Endodermal cell (in vitro differentiated cells): ENCODE measurements at regions not wholly inside any gene's neighbourhood (a gene's known extent, or its start where the extent isn't known, plus 50 kb on each side); places are given as distances from the start of the nearest gene placed in this dataset.

ENCODE experiments used
- DNase-seq: peaks from one replicate; pipeline ENCODE4 v3.0.0-alpha.2; 2017
- H3K27ac ChIP-seq: 2 replicates; pipeline ENCODE4 v1.5.1; 2013; ENCODE audit warnings: mild to moderate bottlenecking, low read depth, low read length, moderate library complexity
- H3K27me3 ChIP-seq: 2 replicates; pipeline ENCODE4 v1.6.1; 2013; ENCODE audit warnings: mild to moderate bottlenecking, low read length, moderate library complexity; ENCODE audit not compliant: insufficient read depth, control insufficient read depth, poor library complexity, severe bottlenecking
- H3K36me3 ChIP-seq: 2 replicates; pipeline ENCODE4 v1.7.0; 2013; ENCODE audit warnings: mild to moderate bottlenecking, low read length, moderate library complexity; ENCODE audit not compliant: control insufficient read depth, insufficient read depth
- H3K4me1 ChIP-seq: one replicate; pipeline ENCODE4 v1.7.0; 2013; ENCODE audit warnings: low read length; ENCODE audit not compliant: control insufficient read depth, insufficient read depth
- H3K4me3 ChIP-seq: 2 replicates; pipeline ENCODE4 v1.5.1; 2013; ENCODE audit warnings: mild to moderate bottlenecking, low read length, moderate library complexity
- H3K9ac ChIP-seq: 2 replicates; pipeline ENCODE4 v1.6.1; 2013; ENCODE audit warnings: mild to moderate bottlenecking, low read length, moderate library complexity; ENCODE audit not compliant: poor library complexity, severe bottlenecking; ENCODE audit errors: extremely low read depth
- H3K9me3 ChIP-seq: 2 replicates; pipeline ENCODE4 v1.6.1; 2013; ENCODE audit warnings: mild to moderate bottlenecking, low read length, moderate library complexity; ENCODE audit not compliant: control insufficient read depth
- H3K27ac Mint-ChIP-seq: 2 replicates; pipeline ENCODE4 v1.8.0; 2020; ENCODE audit warnings: mixed read lengths
- H3K27me3 Mint-ChIP-seq: 2 replicates; pipeline ENCODE4 v1.8.0; 2021; ENCODE audit warnings: mild to moderate bottlenecking, mixed read lengths; ENCODE audit not compliant: insufficient read depth
- H3K36me3 Mint-ChIP-seq: 2 replicates; pipeline ENCODE4 v1.8.0; 2020; ENCODE audit warnings: low read depth, mixed read lengths
- H3K4me1 Mint-ChIP-seq: 2 replicates; pipeline ENCODE4 v1.8.0; 2020; ENCODE audit warnings: mixed read lengths
- H3K4me3 Mint-ChIP-seq: 2 replicates; pipeline ENCODE4 v1.8.0; 2020; ENCODE audit warnings: mild to moderate bottlenecking, moderate library complexity, mixed read lengths
- H3K9me3 Mint-ChIP-seq: 2 replicates; pipeline ENCODE4 v1.8.0; 2020; ENCODE audit warnings: mild to moderate bottlenecking, mixed read lengths
- WGBS, 2 experiments: methylation state at CpG; one replicate each; pipeline versions ENCODE4 v1.1.5 to v1.1.7; 2013; ENCODE audit warnings: missing lambda C conversion rate in 2 of 2, mixed read lengths in 1 of 2; ENCODE audit not compliant: insufficient coverage in 1 of 2, insufficient read length in 1 of 2; 5-methylcytosine and 5-hydroxymethylcytosine counted together
- TF ChIP-seq, protein P1 (sequence below): fragments of 200-600 bp; sonication (generic); conservative IDR thresholded peaks from 2 replicates; pipeline ENCODE4 v1.5.0; 2021; ENCODE audit warnings: antibody characterized with exemption, mild to moderate bottlenecking

GRCh38 chr16:25626172-25626571, 65.6 kb upstream of the HS3ST4 start:
- no peak overlapping the region for H3K27ac Mint-ChIP-seq
- Histone ChIP-seq H3K4me3 (no peak overlapping the region), H3K9ac (no peak overlapping the region), H3K36me3 (no peaks in the 10 kb centered on the region), H3K27ac (no peak overlapping the region), H3K27me3 (no peaks in the 10 kb centered on the region), H3K4me1 (no peaks in the 10 kb centered on the region), H3K9me3 (peaks cover 4% of the 10 kb centered on the region)
- TF ChIP-seq, protein P1, sequence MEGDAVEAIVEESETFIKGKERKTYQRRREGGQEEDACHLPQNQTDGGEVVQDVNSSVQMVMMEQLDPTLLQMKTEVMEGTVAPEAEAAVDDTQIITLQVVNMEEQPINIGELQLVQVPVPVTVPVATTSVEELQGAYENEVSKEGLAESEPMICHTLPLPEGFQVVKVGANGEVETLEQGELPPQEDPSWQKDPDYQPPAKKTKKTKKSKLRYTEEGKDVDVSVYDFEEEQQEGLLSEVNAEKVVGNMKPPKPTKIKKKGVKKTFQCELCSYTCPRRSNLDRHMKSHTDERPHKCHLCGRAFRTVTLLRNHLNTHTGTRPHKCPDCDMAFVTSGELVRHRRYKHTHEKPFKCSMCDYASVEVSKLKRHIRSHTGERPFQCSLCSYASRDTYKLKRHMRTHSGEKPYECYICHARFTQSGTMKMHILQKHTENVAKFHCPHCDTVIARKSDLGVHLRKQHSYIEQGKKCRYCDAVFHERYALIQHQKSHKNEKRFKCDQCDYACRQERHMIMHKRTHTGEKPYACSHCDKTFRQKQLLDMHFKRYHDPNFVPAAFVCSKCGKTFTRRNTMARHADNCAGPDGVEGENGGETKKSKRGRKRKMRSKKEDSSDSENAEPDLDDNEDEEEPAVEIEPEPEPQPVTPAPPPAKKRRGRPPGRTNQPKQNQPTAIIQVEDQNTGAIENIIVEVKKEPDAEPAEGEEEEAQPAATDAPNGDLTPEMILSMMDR = no peak
- peaks cover 14% of the 10 kb centered on the region for H3K9me3 Mint-ChIP-seq
- H3K4me1 Mint-ChIP-seq = no peaks in the 10 kb centered on the region
- DNase-seq = no peak
- no peaks in the 10 kb centered on the region for H3K27me3 Mint-ChIP-seq
- no peaks in the 10 kb centered on the region for H3K36me3 Mint-ChIP-seq
- 97 to 100% methylated on average over 1 to 2 of the region's 2 CpGs for WGBS, 2 experiments
- H3K4me3 Mint-ChIP-seq = no peak overlapping the region

DNA sequence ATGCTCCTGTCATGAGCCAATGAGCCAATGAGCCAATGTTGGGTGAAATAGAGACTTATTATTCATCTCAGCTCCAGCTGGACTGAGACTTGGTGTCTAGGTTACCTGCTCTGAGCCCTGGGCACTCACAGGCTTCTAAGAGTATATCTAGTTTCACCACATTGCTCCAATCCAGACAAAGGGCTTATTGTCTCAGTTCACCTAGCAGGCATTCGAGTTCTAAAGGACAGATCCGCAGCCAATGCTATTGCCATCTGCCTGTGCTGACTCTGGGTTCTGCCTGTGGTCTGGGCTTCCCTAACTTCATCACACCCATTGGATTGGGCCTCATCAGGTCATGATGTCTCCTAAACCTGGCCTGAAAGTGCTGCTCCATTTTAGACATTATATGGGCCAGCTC, 66.1 kb upstream of the HS3ST4 start:
- no peaks in the 10 kb centered on the region for H3K36me3 ChIP-seq
- no peak for DNase-seq
- Mint-ChIP-seq H3K9me3 (peaks cover 14% of the 10 kb centered on the region), H3K36me3 (no peaks in the 10 kb centered on the region), H3K27me3 (no peaks in the 10 kb centered on the region), H3K27ac (no peak overlapping the region), H3K4me1 (no peaks in the 10 kb centered on the region), H3K4me3 (no peak overlapping the region)
- no peak overlapping the region for H3K27ac ChIP-seq
- no peak overlapping the region for H3K4me3 ChIP-seq
- WGBS, 2 experiments = 89 to 100% methylated on average over 2 of the region's 2 CpGs
- H3K4me1 ChIP-seq = no peaks in the 10 kb centered on the region
- H3K9me3 ChIP-seq = peaks cover 4% of the 10 kb centered on the region
- TF ChIP-seq, protein P1 = no peak
- no peaks in the 10 kb centered on the region for H3K27me3 ChIP-seq
- H3K9ac ChIP-seq = no peak overlapping the region

DNA sequence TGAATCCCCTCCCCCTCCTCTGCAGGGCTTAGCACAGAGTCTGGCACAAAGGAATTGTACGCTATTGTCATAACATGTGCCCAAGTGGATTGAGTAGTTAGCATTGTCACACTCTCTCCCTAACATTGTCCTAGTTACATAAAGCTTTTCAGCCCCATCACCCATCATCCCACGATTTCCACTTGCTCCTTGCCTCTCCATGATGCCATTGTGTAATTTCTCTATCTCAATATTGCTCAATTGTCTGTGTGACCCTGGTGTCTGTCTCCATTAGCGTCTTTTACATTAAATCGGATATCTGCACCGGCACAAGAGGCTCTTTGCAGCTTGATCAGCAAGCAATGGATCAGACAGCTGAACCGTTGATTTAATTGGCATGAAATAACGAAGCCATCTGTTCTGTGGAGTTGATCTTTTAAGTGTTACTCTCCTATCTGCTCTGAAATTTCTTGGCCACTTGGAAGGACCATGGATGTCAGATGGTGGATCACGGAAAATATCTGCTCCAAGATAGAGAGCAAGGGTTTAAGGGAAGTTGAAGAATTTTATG, 77.0 kb upstream of the HS3ST4 start:
- Histone ChIP-seq H3K27ac (no peak overlapping the region), H3K4me1 (no peaks in the 10 kb centered on the region), H3K27me3 (no peaks in the 10 kb centered on the region), H3K9ac (no peak overlapping the region), H3K4me3 (no peak overlapping the region), H3K36me3 (no peaks in the 10 kb centered on the region), H3K9me3 (no peaks in the 10 kb centered on the region)
- H3K9me3 Mint-ChIP-seq = peaks cover 11% of the 10 kb centered on the region
- peaks cover 3% of the 10 kb centered on the region for H3K27me3 Mint-ChIP-seq
- no peak overlapping the region for H3K27ac Mint-ChIP-seq
- no peak overlapping the region for H3K4me3 Mint-ChIP-seq
- 91 to 97% methylated on average over 6 to 8 of the region's 8 CpGs for WGBS, 2 experiments
- H3K4me1 Mint-ChIP-seq = peaks cover 3% of the 10 kb centered on the region
- H3K36me3 Mint-ChIP-seq = no peaks in the 10 kb centered on the region
- TF ChIP-seq, protein P1 = no peak
- no peak for DNase-seq
